OCI-M1 (cell line): ENCODE measurements at regions not wholly inside any gene's neighbourhood (a gene's known extent, or its start where the extent isn't known, plus 50 kb on each side); places are given as distances from the start of the nearest gene placed in this dataset.
"Not testable (repeated sequence)": the region's sequence is repeated elsewhere in the genome, so short reads cannot be mapped to it uniquely, and the experiment has no call there.

Experiments
- DNase-seq: peaks from one replicate; lab custom pipeline; 2025; lab: John Stamatoyannopoulos, UW

GRCh38 chr18:38706373-38706772 is 1140.8 kb upstream of the CELF4 start:
- DNase-seq = no peak

DNA sequence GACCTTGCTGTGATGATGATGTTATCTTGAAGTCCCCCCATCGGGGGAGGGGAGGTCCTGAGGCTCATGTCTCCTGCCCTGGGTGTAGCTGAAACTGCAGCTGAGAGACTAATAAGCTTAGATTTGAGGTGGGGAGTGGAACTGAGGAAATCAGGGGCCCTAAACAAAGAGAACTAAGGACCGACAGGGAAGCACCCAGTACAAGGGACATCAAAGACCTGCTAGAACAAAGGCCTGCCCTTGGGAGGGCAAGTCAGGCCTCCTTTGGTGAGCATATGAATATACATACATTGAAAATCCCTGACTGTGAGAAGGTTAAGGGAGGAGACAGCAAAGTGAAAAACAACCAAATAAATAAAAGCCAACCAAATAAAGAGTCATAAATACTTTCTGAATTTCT is 1132.5 kb upstream of the CELF4 start:
- no peak for DNase-seq

DNA sequence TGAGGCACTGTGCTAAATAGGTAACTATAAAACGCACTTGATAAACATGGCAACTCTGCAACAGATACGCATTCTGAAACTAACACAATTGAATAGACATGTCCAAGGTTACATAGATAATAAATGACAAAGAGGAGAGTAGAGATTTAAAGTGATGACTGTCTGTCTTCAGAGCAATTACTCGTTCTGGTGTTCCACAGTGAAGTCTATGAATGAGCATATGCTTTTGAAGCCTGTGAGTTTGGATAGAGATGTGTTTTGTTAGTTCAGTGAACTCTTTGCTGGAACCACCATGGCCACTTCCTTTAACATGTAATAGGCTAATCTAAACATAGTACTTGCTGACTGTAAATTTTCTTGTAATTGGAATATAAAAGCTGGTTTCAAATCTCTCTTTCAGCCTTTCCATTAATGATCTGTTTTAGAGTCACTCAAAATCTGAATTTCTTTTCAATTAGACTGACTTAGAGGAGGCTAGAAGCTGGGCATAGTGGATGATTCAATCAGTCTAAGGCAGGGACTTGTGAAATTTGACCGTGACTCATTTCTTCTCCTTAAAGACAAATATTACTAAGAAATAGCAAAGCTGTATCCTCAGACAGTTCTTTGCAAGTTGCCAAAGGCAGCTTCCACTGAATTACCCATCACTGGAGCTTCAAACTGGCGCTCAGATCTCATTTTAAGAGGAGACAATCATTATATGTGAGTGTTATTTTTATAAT is 1130.1 kb upstream of the CELF4 start:
- DNase-seq = peak; percentile 13

GRCh38 chr18:38693104-38693503 is 1127.5 kb upstream of the CELF4 start:
- peak; percentile 50 for DNase-seq

GRCh38 chr18:38690626-38691025 is 1125.0 kb upstream of the CELF4 start:
- no peak for DNase-seq

- no peak for DNase-seq
Observed at GRCh38 chr18:38688416-38688815, 1122.8 kb upstream of the CELF4 start.

DNA sequence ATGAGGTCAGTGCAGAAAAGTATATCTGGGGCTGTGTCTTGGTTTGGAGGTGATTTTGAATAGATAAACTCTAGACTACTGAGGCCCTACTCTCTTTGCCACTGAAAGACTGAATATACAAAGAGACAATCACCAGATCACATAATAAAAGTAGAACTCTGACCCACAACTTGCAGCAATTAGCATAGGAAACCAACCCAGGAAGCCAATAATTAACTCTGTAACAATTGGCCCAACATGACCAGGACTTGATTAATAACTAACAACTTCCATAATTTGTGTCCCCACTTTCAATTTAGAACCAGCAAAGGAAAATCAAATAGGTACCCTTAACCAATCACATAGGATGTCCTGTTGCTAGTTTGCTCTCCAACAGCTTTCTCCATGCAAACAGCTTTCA is 1104.9 kb upstream of the CELF4 start:
- no peak for DNase-seq

- DNase-seq = no peak
Observed at GRCh38 chr18:38664929-38665328, 1099.3 kb upstream of the CELF4 start.

DNA sequence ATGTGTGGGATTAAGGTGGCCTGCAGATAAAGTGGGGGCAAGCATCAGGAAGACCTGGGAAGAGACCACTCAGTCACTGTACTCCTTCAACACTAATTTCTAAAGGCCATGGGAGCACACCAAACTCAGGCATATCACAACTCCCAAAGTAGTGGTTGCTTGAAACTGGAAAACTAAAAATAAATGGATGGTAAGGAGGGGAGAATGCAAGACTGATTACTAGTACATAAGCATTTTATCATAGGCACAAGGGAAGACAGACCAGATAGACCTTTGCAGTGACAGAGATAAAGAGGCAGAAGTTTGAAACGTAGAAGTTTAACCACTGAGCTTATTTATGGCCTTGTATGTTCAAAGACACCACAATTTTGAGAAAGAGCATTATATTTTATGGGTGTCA is 1098.1 kb upstream of the CELF4 start:
- DNase-seq = peak; percentile 51

DNA sequence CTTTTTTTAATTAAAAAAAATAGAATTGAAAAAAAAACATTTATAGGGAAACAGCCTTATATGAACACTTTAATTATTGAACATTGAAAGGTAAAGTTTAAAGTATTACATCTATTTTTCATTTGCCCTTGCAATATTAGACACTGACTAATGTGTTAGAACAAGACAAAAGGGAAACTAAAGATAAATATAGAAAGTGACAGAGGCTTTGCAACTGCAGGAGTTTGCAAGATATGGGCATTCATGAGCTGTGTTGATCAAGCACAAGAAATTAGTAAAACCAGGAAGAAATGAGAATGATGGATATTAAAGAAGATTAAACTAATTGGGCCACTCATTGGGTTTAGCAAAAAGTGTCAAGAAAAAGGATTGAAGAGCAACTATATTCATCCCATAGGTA is 1097.7 kb upstream of the CELF4 start:
- DNase-seq = peak; percentile 40

- DNase-seq = no peak
Observed at GRCh38 chr18:38654946-38655345, 1089.3 kb upstream of the CELF4 start.

DNA sequence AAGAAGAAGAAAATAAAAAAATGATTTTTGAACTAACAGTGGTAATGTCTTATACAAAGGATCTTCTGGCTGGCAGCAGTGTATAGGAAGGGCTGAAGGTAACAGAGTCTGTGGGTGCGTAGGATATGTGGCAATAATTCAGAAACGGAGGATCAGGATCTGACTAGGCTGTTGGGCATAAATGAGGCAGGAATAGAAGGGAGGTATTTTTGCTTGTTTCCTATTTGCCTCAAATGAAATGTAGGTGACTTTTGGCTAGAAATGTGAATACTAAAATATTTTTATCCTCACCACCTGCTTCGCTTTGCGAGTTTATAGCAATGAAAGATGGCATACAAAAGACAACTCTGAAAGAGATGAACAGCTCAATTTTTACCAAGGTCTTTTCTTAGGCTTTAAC is 1086.1 kb upstream of the CELF4 start:
- no peak for DNase-seq

DNA sequence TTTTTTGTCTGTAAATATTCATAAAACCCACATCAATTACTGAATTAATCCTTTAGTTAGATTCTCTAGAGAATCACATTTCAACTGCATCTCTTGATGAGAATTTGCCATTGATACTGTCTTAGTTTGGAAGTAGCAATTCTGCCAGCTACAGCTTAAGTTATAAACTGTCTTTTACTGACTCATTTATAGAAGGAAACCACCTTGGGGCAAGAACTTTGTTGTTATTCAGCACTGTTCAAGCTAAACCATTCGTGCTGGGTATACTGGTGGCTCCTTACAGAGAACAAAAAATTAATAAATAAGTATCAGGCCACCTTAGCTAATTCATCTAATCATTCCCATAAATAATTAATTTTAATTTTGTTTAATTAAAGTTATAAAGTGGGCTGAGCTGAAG is 1082.6 kb upstream of the CELF4 start:
- no peak for DNase-seq

- peak; percentile 85 for DNase-seq
Observed at GRCh38 chr18:38646296-38646695, 1080.7 kb upstream of the CELF4 start.

- DNase-seq = no peak
Observed at GRCh38 chr18:38644875-38645641, 1079.5 kb upstream of the CELF4 start.

- DNase-seq = no peak
Observed at GRCh38 chr18:38642711-38643110, 1077.1 kb upstream of the CELF4 start.

DNA sequence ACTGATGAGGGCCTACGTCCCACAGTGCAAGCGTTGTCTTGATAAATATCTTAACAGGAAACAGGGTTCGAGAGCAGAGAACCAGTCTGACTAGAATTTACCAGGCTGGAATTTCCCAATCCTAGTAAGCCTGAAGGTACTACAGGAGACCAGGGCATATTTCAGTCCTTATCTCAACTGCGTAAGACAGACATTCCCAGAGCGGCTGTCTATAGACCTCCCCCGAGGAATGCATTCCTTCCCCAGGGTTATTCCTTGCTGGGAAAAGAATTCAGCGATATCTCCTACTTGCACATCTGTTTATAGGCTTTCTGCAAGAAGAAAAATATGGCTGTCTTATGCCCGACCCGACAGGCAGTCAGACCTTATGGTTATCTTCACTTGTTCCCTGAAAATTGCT is 1074.1 kb upstream of the CELF4 start:
- not testable (repeated sequence) for DNase-seq

GRCh38 chr18:38635709-38636430 is 1070.3 kb upstream of the CELF4 start:
- no peak for DNase-seq

- DNase-seq = no peak
Observed at GRCh38 chr18:38634117-38634516, 1068.5 kb upstream of the CELF4 start.

DNA sequence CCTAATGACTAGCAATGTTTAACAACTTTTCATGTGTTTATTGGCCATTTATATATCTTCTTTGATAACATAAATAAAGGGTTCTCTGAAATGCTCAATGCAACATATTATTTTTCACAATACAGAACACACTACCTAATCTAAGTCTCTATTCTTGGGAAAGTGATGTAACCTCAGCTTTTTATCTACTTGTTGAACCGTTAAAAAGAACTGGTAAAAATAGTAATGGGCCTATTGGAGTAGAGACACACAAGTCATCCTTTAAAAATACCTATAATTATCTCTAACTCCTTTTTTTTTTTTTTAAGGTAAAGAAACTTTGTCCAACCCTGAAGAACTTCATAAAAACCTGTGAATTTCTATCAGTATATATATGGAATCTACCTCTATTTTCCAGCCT is 1067.7 kb upstream of the CELF4 start:
- peak; percentile 9 for DNase-seq

- DNase-seq = peak; percentile 62
Observed at GRCh38 chr18:38619129-38619528, 1053.5 kb upstream of the CELF4 start.

DNA sequence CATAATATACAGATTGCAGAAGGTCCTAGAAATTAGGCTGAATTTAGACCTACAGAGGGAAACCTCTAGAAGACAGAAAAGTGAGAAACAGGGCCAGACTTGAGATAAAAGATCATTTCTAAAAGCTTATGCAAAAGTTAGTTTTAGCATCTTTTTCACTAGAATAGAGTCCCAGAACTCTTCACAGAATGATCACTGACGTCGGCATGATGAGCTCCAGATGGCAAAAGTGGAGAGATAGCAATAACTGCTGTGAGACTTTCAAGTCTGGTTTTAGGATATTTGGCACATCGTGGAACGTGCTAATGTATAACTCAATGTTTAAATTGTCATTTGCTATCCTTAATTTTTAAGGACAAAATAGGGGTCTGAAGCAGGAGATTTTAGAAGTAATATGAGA is 1050.7 kb upstream of the CELF4 start:
- DNase-seq = no peak

GRCh38 chr18:38612904-38613303 is 1047.3 kb upstream of the CELF4 start:
- no peak for DNase-seq
